IMR-90 (cell line): ENCODE measurements at regions not wholly inside any gene's neighbourhood (a gene's known extent, or its start where the extent isn't known, plus 50 kb on each side); places are given as distances from the start of the nearest gene placed in this dataset.

Experiments
- ATAC-seq: fragments of 200-7000 bp; cut with Tn5 transposase; 2 replicates; pipeline ENCODE4 v1.9.1; 2020; ENCODE audit warnings: low read depth, mild to moderate bottlenecking, moderate library complexity
- BruUV-seq: library from RNA; stranded (reverse); fragments of 400-500 nt; replicated peaks from 2 replicates; lab custom pipeline; 2021; lab: Mats Ljungman, UMichigan
- CTCF ChIA-PET: fragments of 300-600 bp; formaldehyde crosslinking; extraction: SDS; loops from one replicate; lab custom pipeline; 2021; ENCODE audit warnings: antibody characterized with exemption; lab: Yijun Ruan, JAX
- POLR2A ChIA-PET: fragments of 300-600 bp; sonication (Branson Sonifier 250); formaldehyde crosslinking; loops from one replicate; lab custom pipeline; 2022; ENCODE audit warnings: antibody characterized with exemption; ENCODE audit not compliant: unreplicated experiment; lab: Charles Lee
- DNase-seq: peaks from one replicate; pipeline ENCODE4 v3.0.0; 2013
- H2AFZ ChIP-seq: replicated peaks from 2 replicates; pipeline ENCODE3; 2013; ENCODE audit warnings: low read length, mild to moderate bottlenecking; ENCODE audit not compliant: poor library complexity
- H2AK5ac ChIP-seq: 2 replicates; pipeline ENCODE4 v1.6.1; 2013; ENCODE audit warnings: low read depth, low read length, inconsistent platforms
- H2AK9ac ChIP-seq: replicated peaks from 2 replicates; pipeline ENCODE3; 2013; ENCODE audit warnings: mild to moderate bottlenecking, low read depth, low read length, moderate library complexity; ENCODE audit not compliant: poor library complexity
- H2BK120ac ChIP-seq: 2 replicates; pipeline ENCODE4 v1.6.1; 2013; ENCODE audit warnings: low read depth, low read length, inconsistent platforms
- H2BK15ac ChIP-seq: 3 replicates; pipeline ENCODE4 v1.6.1; 2013; ENCODE audit warnings: low read depth, low read length, inconsistent platforms
- H2BK20ac ChIP-seq: 2 replicates; pipeline ENCODE4 v1.6.1; 2013; ENCODE audit warnings: low read depth, mild to moderate bottlenecking, inconsistent platforms, low read length, moderate library complexity
- H2BK5ac ChIP-seq: 2 replicates; pipeline ENCODE4 v1.6.1; 2013; ENCODE audit warnings: mild to moderate bottlenecking, low read depth, low read length, inconsistent platforms; ENCODE audit not compliant: poor library complexity, severe bottlenecking
- H3K14ac ChIP-seq: replicated peaks from 2 replicates; pipeline ENCODE4 v1.6.1; 2013; ENCODE audit warnings: low read depth, low read length, inconsistent platforms
- H3K18ac ChIP-seq: 2 replicates; pipeline ENCODE4 v1.6.1; 2013; ENCODE audit warnings: low read depth, low read length, control low read depth
- H3K23ac ChIP-seq: 2 replicates; pipeline ENCODE4 v1.6.1; 2013; ENCODE audit warnings: low read depth, low read length, inconsistent platforms
- H3K27ac ChIP-seq: 2 replicates; pipeline ENCODE4 v1.5.1; 2013; ENCODE audit warnings: mild to moderate bottlenecking, control low read depth, low read length; ENCODE audit not compliant: insufficient read depth
- H3K27me3 ChIP-seq: 2 replicates; pipeline ENCODE4 v1.6.1; 2013; ENCODE audit warnings: low read length; ENCODE audit not compliant: control insufficient read depth, insufficient read depth
- H3K36me3 ChIP-seq: 2 replicates; pipeline ENCODE4 v1.6.1; 2013; ENCODE audit warnings: low read length, mixed read lengths; ENCODE audit not compliant: control insufficient read depth, insufficient read depth
- H3K4ac ChIP-seq: 2 replicates; pipeline ENCODE4 v1.6.1; 2013; ENCODE audit warnings: low read depth, low read length, inconsistent platforms
- H3K4me1 ChIP-seq: 2 replicates; pipeline ENCODE4 v1.6.1; 2013; ENCODE audit warnings: low read length, mixed read lengths; ENCODE audit not compliant: control insufficient read depth, insufficient read depth
- H3K4me2 ChIP-seq: 2 replicates; pipeline ENCODE4 v1.6.1; 2013; ENCODE audit warnings: low read depth, mild to moderate bottlenecking, control low read depth, low read length, moderate library complexity
- H3K4me3 ChIP-seq: 2 replicates; pipeline ENCODE4 v1.5.1; 2013; ENCODE audit warnings: low read depth, mild to moderate bottlenecking, control low read depth, low read length, moderate library complexity; ENCODE audit not compliant: insufficient read depth
- H3K56ac ChIP-seq: 2 replicates; pipeline ENCODE4 v1.6.1; 2013; ENCODE audit warnings: low read length, inconsistent platforms; ENCODE audit not compliant: insufficient read depth; ENCODE audit errors: extremely low read depth
- H3K79me1 ChIP-seq, 2 experiments: 2 replicates each; pipeline ENCODE4 v1.6.1; 2013; ENCODE audit warnings: low read length in 2 of 2, inconsistent platforms in 1 of 2, low read depth in 1 of 2
- H3K9ac ChIP-seq: 2 replicates; pipeline ENCODE4 v1.6.1; 2013; ENCODE audit warnings: low read depth, low read length, control low read depth
- H3K9me1 ChIP-seq: 2 replicates; pipeline ENCODE4 v1.6.1; 2013; ENCODE audit warnings: low read length, inconsistent platforms; ENCODE audit not compliant: insufficient read depth
- H3K9me3 ChIP-seq: 2 replicates; pipeline ENCODE4 v1.6.1; 2013; ENCODE audit warnings: low read length; ENCODE audit not compliant: control insufficient read depth, insufficient read depth
- H4K20me1 ChIP-seq: 2 replicates; pipeline ENCODE4 v1.6.1; 2013; ENCODE audit warnings: low read length, inconsistent platforms; ENCODE audit not compliant: insufficient read depth
- H4K5ac ChIP-seq: 2 replicates; pipeline ENCODE4 v1.6.1; 2013; ENCODE audit warnings: mild to moderate bottlenecking, low read depth, low read length, control low read depth
- H4K8ac ChIP-seq, 2 experiments: 2 replicates each; pipeline ENCODE4 v1.6.1; 2013; ENCODE audit warnings: low read depth in 2 of 2, low read length in 2 of 2, control low read depth in 1 of 2, inconsistent platforms in 1 of 2
- H4K91ac ChIP-seq: 2 replicates; pipeline ENCODE4 v1.6.1; 2013; ENCODE audit warnings: low read depth, low read length, inconsistent platforms; ENCODE audit not compliant: insufficient read depth
- BHLHE40 ChIP-seq: fragments of 150-350 bp; IDR thresholded peaks from 2 replicates; pipeline ENCODE4 v1.6.1; 2016; ENCODE audit warnings: mild to moderate bottlenecking, low read depth, low read length
- CEBPB ChIP-seq: IDR thresholded peaks from 2 replicates; pipeline ENCODE4 v1.6.1; 2012; ENCODE audit warnings: low read depth, low read length, improper control_type of control experiment
- CHD1 ChIP-seq: IDR thresholded peaks from 2 replicates; pipeline ENCODE4 v1.6.1; 2012; ENCODE audit warnings: low read depth, low read length, improper control_type of control experiment
- CTCF ChIP-seq: conservative IDR thresholded peaks from 2 replicates; pipeline ENCODE4 v1.5.1; 2012; ENCODE audit warnings: mild to moderate bottlenecking, low read depth, low read length, improper control_type of control experiment
- ELK1 ChIP-seq: fragments of 150-350 bp; IDR thresholded peaks from 2 replicates; pipeline ENCODE4 v1.6.1; 2016; ENCODE audit warnings: low read depth, mild to moderate bottlenecking, low read length, moderate library complexity, borderline replicate concordance
- FOS ChIP-seq: fragments of 150-350 bp; IDR thresholded peaks from 2 replicates; pipeline ENCODE4 v1.6.1; 2016; ENCODE audit warnings: low read depth, low read length
- MAFK ChIP-seq: IDR thresholded peaks from 2 replicates; pipeline ENCODE4 v1.6.1; 2012; ENCODE audit warnings: low read depth, low read length, improper control_type of control experiment
- MAZ ChIP-seq: IDR thresholded peaks from 2 replicates; pipeline ENCODE4 v1.6.1; 2012; ENCODE audit warnings: low read depth, mild to moderate bottlenecking, low read length, improper control_type of control experiment, moderate library complexity, borderline replicate concordance
- MXI1 ChIP-seq: IDR thresholded peaks from 2 replicates; pipeline ENCODE4 v1.6.1; 2012; ENCODE audit warnings: low read depth, mild to moderate bottlenecking, low read length, moderate library complexity, borderline replicate concordance
- NFE2L2 ChIP-seq: fragments of 150-350 bp; IDR thresholded peaks from 2 replicates; pipeline ENCODE4 v1.6.1; 2016; ENCODE audit warnings: low read depth, mild to moderate bottlenecking, low read length
- POLR2A ChIP-seq: IDR thresholded peaks from 2 replicates; pipeline ENCODE4 v1.6.1; 2012; ENCODE audit warnings: mild to moderate bottlenecking, low read depth, low read length
- RAD21 ChIP-seq: IDR thresholded peaks from 2 replicates; pipeline ENCODE4 v1.6.1; 2012; ENCODE audit warnings: low read length, improper control_type of control experiment
- RCOR1 ChIP-seq: IDR thresholded peaks from 2 replicates; pipeline ENCODE4 v1.6.1; 2012; ENCODE audit warnings: mild to moderate bottlenecking, low read length, improper control_type of control experiment; ENCODE audit not compliant: insufficient replicate concordance
- RFX5 ChIP-seq: IDR thresholded peaks from 2 replicates; pipeline ENCODE4 v1.8.0; 2012; ENCODE audit warnings: low read depth, mild to moderate bottlenecking, low read length, moderate library complexity
- SMC3 ChIP-seq: fragments of 150-350 bp; IDR thresholded peaks from 2 replicates; pipeline ENCODE4 v1.6.1; 2016; ENCODE audit warnings: low read depth, mild to moderate bottlenecking, antibody characterized with exemption, low read length, moderate library complexity
- USF2 ChIP-seq: fragments of 150-350 bp; IDR thresholded peaks from 2 replicates; pipeline ENCODE4 v1.6.1; 2017; ENCODE audit warnings: mild to moderate bottlenecking, antibody characterized with exemption, low read length, low read depth
- WGBS, 2 experiments: methylation state at CpG; one replicate each; pipeline versions ENCODE4 v1.1.5 to v1.1.7; 2013; ENCODE audit warnings: missing lambda C conversion rate in 2 of 2; ENCODE audit not compliant: insufficient read length in 1 of 2; ENCODE audit errors: extremely low coverage in 2 of 2; 5-methylcytosine and 5-hydroxymethylcytosine counted together
- dilution Hi-C: fragments of 300-500 bp; cut with HindIII; formaldehyde crosslinking; loops from one replicate; pipeline ENCODE4 v1.14.3; 2018; ENCODE audit warnings: low sequenced_read_pairs; ENCODE audit not compliant: unreplicated experiment
- in situ Hi-C: fragments of 300-500 bp; cut with MboI; formaldehyde crosslinking; loops from 3 replicates; pipeline ENCODE4 v1.14.3; 2019; ENCODE audit warnings: low sequenced_read_pairs, inconsistent platforms, mixed read lengths
- intact Hi-C: fragments of 100-400 bp; cut with micrococcal nuclease; formaldehyde crosslinking; loops from 2 replicates; pipeline ENCODE4 v1.10.0; 2022

GRCh38 chr10:128418819-128419218, 292.6 kb upstream of the MKI67 start:
- no peaks in the 10 kb centered on the region for H3K4me1 ChIP-seq
- no peak overlapping the region for H2BK120ac ChIP-seq
- no peak overlapping the region for H3K56ac ChIP-seq
- no peak overlapping the region for H3K14ac ChIP-seq
- H2AK5ac ChIP-seq, result no peak overlapping the region
- ATAC-seq, result no peak
- no peak overlapping the region for H3K9ac ChIP-seq
- no peak overlapping the region for H3K4me2 ChIP-seq
- no peak overlapping the region for H4K5ac ChIP-seq
- H4K91ac ChIP-seq, result no peak overlapping the region
- H3K23ac ChIP-seq, result no peak overlapping the region
- ChIA-PET CTCF (no interaction called here), POLR2A (no interaction called here)
- H4K20me1 ChIP-seq, result no peaks in the 10 kb centered on the region
- in situ Hi-C loops, result no loop called here
- H3K4ac ChIP-seq, result no peak overlapping the region
- H2AFZ ChIP-seq, result no peak overlapping the region
- H3K4me3 ChIP-seq, result no peak overlapping the region
- no peak for TF ChIP-seq RAD21
- no peak for TF ChIP-seq MXI1
- TF ChIP-seq MAFK, result no peak
- no peak for TF ChIP-seq NFE2L2
- no peak for TF ChIP-seq CHD1
- no peak for TF ChIP-seq FOS
- TF ChIP-seq USF2, result no peak
- TF ChIP-seq CEBPB, result no peak
- no peak for TF ChIP-seq MAZ
- TF ChIP-seq RCOR1, result no peak
- no peak for TF ChIP-seq POLR2A
- TF ChIP-seq ELK1, result no peak
- no peak for TF ChIP-seq BHLHE40
- TF ChIP-seq RFX5, result no peak
- no peak for TF ChIP-seq CTCF
- no peak for TF ChIP-seq SMC3
- WGBS, 2 experiments, result 41% methylated on average over 2 of the region's 5 CpGs; no CpG with 5 or more reads in 1 of the 2 experiments
- dilution Hi-C loops, result no loop called here
- intact Hi-C loops, result no loop called here
- no peak for DNase-seq
- no peak overlapping the region for H4K8ac ChIP-seq
- no peaks in the 10 kb centered on the region for H3K27me3 ChIP-seq
- H3K27ac ChIP-seq, result no peak overlapping the region
- BruUV-seq, result no TSS peak
- H3K79me1 ChIP-seq, result no peaks in the 10 kb centered on the region
- H3K36me3 ChIP-seq, result no peaks in the 10 kb centered on the region
- H3K18ac ChIP-seq, result no peak overlapping the region
- no peak overlapping the region for H2AK9ac ChIP-seq
- peaks cover 26% of the 10 kb centered on the region for H3K9me3 ChIP-seq
- H3K9me1 ChIP-seq, result no peaks in the 10 kb centered on the region
- no peak overlapping the region for H2BK20ac ChIP-seq
- H2BK5ac ChIP-seq, result no peak overlapping the region
- no peak overlapping the region for H2BK15ac ChIP-seq
